Uterus (tissue), 3 donors: ENCODE measurements at regions not wholly inside any gene's neighbourhood (a gene's known extent, or its start where the extent isn't known, plus 50 kb on each side); places are given as distances from the start of the nearest gene placed in this dataset.

ENCODE experiments used
- DNase-seq, 2 donors: peaks; one replicate each; pipeline ENCODE4 v3.0.0-alpha.2; 2019 to 2020
- H3K27ac ChIP-seq, 2 donors: fragments of 200-600 bp; sonication (generic); 1 replicate in 1 of 2; 2 replicates in 1 of 2; pipeline ENCODE4 v1.5.1; 2016 to 2018
- H3K27me3 ChIP-seq, 2 donors: fragments of 200-600 bp; sonication (generic); one replicate each; pipeline ENCODE4 v1.5.1; 2018 to 2019; ENCODE audit warnings: control low read depth in 1 of 2
- H3K36me3 ChIP-seq, 2 donors: fragments of 200-600 bp; sonication (generic); one replicate each; pipeline ENCODE4 v1.5.1; 2019; ENCODE audit warnings: control low read depth in 1 of 2
- H3K4me1 ChIP-seq, 2 donors: fragments of 200-600 bp; sonication (generic); one replicate each; pipeline ENCODE4 v1.5.1; 2018 to 2019; ENCODE audit warnings: control low read depth in 1 of 2
- H3K4me3 ChIP-seq, 2 donors: fragments of 200-600 bp; sonication (generic); 1 replicate in 1 of 2; 2 replicates in 1 of 2; pipeline ENCODE4 v1.5.1; 2018 to 2019; ENCODE audit warnings: mild to moderate bottlenecking in 1 of 2
- H3K9me3 ChIP-seq, 2 donors: fragments of 200-600 bp; sonication (generic); one replicate each; pipeline ENCODE4 v1.5.1; 2019; ENCODE audit warnings: control low read depth in 1 of 2
- CTCF ChIP-seq, 4 experiments: fragments of 200-600 bp in 2 of 4; fragments of 450-650 bp in 2 of 4; sonication (generic) in 2 of 4; IDR thresholded peaks; one replicate each; pipeline ENCODE4 v1.5.1; 2016 to 2019; ENCODE audit warnings: antibody characterized with exemption in 4 of 4, mild to moderate bottlenecking in 2 of 4, moderate library complexity in 1 of 4
- POLR2A ChIP-seq, 2 donors: fragments of 450-650 bp; IDR thresholded peaks; one replicate each; pipeline ENCODE4 v1.6.1; 2016; ENCODE audit warnings: antibody characterized with exemption in 2 of 2, mild to moderate bottlenecking in 1 of 2, moderate library complexity in 1 of 2
- intact Hi-C: fragments of 100-400 bp; cut with DNase I; formaldehyde crosslinking; loops from one replicate; pipeline ENCODE4 v1.15.1; 2023; ENCODE audit warnings: low total_unique reads
- donor health status: DM: yes; HTN: yes; CAD: no.

GRCh38 chr21:36572039-36572438, 92.1 kb upstream of the CLDN14 start:
- DNase-seq, result no peak
- TF ChIP-seq POLR2A (IDR thresholded peaks at IDR 0.05) (no peak), CTCF (IDR thresholded peaks at IDR 0.05) (no peak)
- H3K9me3 ChIP-seq, result no peaks in the 10 kb centered on the region
- no peaks in the 10 kb centered on the region for H3K4me1 ChIP-seq
- H3K4me3 ChIP-seq, result no peak overlapping the region
- no peak overlapping the region for H3K27ac ChIP-seq
- intact Hi-C loops, result no loop called here
- no peaks in the 10 kb centered on the region for H3K27me3 ChIP-seq
- no peaks in the 10 kb centered on the region for H3K36me3 ChIP-seq

- Histone ChIP-seq H3K36me3 (no peaks in the 10 kb centered on the region), H3K4me3 (no peak overlapping the region), H3K27me3 (no peaks in the 10 kb centered on the region), H3K9me3 (no peaks in the 10 kb centered on the region), H3K4me1 (no peaks in the 10 kb centered on the region), H3K27ac (no peak overlapping the region)
- TF ChIP-seq POLR2A (IDR thresholded peaks at IDR 0.05) (no peak), CTCF (IDR thresholded peaks at IDR 0.05) (no peak)
- intact Hi-C loops, result no loop called here
- no peak for DNase-seq
Observed at GRCh38 chr21:36575306-36575705, 95.4 kb upstream of the CLDN14 start.

DNA sequence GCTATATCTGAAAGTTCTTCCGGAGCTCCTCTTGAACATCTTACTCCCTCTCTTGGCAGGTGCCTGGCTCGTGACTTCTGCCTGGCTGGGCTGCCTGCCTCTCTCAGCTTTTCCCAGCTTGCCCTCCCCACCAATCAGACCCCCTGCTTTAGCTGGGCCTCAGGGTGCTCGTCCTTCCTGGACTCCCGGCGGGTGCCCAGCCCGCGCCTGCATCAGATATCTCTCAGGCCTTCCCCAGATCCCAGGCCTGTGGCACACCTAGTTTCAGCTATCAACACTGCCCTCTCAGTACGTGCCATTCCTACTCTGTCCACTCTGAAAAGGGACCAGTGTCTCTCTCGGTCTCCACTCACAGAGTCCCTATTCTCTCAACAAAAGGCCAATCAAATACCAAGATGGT, 96.5 kb upstream of the CLDN14 start:
- Histone ChIP-seq H3K4me1 (no peaks in the 10 kb centered on the region), H3K27ac (no peak overlapping the region), H3K27me3 (no peaks in the 10 kb centered on the region), H3K4me3 (no peak overlapping the region), H3K36me3 (no peaks in the 10 kb centered on the region), H3K9me3 (no peaks in the 10 kb centered on the region)
- intact Hi-C loops, result no loop called here
- no peak for TF ChIP-seq POLR2A (IDR thresholded peaks at IDR 0.05)
- no peak for TF ChIP-seq CTCF (IDR thresholded peaks at IDR 0.05)
- DNase-seq, result no peak

- DNase-seq, result no peak
- H3K36me3 ChIP-seq, result no peaks in the 10 kb centered on the region
- no peak overlapping the region for H3K27ac ChIP-seq
- no peaks in the 10 kb centered on the region for H3K27me3 ChIP-seq
- no peaks in the 10 kb centered on the region for H3K9me3 ChIP-seq
- no peak for TF ChIP-seq CTCF (IDR thresholded peaks at IDR 0.05)
- no peak for TF ChIP-seq POLR2A (IDR thresholded peaks at IDR 0.05)
- H3K4me1 ChIP-seq, result no peaks in the 10 kb centered on the region
- intact Hi-C loops, result no loop called here
- H3K4me3 ChIP-seq, result no peak overlapping the region
Observed at GRCh38 chr21:36579898-36580297, 100.0 kb upstream of the CLDN14 start.

- no peaks in the 10 kb centered on the region for H3K27me3 ChIP-seq
- H3K9me3 ChIP-seq, result no peaks in the 10 kb centered on the region
- H3K4me3 ChIP-seq, result no peak overlapping the region
- no peak for DNase-seq
- no peak for TF ChIP-seq POLR2A (IDR thresholded peaks at IDR 0.05)
- no peak for TF ChIP-seq CTCF (IDR thresholded peaks at IDR 0.05)
- H3K36me3 ChIP-seq, result no peaks in the 10 kb centered on the region
- intact Hi-C loops, result no loop called here
- no peak overlapping the region for H3K27ac ChIP-seq
- no peaks in the 10 kb centered on the region for H3K4me1 ChIP-seq
Observed at GRCh38 chr21:36582271-36582670, 102.3 kb upstream of the CLDN14 start.
